Nucleus accumbens (tissue), 56 donors: ENCODE measurements at regions not wholly inside any gene's neighbourhood (a gene's known extent, or its start where the extent isn't known, plus 50 kb on each side); places are given as distances from the start of the nearest gene placed in this dataset.
"Not testable (repeated sequence)": the region's sequence is repeated elsewhere in the genome, so short reads cannot be mapped to it uniquely, and the experiment has no call there.

ENCODE experiments used
- DNase-seq, 56 donors: peaks; one replicate each; lab custom pipeline; 2025; lab: John Stamatoyannopoulos, UW

DNA sequence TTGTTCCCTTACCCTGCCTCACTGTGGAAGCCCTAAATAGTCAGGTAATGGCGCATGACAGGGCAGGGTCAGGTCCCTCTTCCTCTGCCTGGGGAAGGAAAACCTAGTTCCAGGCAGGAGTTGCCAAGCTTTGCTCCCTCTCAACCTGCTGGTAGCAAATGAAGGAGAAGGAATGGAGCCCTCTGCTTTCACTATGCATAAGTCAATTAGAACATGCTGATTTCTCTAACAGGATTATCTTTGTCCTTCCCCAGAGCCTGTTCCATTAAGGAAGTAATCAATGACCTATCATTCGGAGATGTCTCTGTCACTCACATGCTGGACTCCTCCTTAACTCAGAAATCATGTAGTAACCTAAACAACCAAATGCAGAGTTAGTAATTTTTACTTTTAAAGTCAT is 161.8 kb upstream of the NFIA start:
- no peak for DNase-seq

- DNase-seq, result no peak
Observed at GRCh38 chr1:60918867-60919266, 163.5 kb upstream of the NFIA start.

DNA sequence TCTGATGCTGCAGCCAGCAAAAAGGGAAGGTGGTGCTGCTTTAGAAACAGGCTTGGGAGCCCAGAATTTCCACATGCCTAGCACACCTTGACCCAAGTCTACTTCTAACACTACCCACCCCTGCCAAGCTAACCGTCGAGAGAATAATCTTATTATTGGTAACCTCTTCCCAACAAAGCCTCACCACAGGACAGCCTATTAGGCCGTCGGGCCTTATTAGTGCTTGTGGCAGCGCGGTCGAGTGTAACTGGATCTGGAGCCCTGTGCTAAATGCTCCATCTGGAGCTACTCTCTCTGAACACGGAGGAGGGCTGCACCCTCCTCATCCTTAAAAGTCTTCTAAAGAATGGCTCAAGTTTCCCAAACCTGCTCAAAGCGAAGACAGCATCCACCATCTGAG is 165.5 kb upstream of the NFIA start:
- DNase-seq, result no peak

GRCh38 chr1:60916199-60916598 is 166.2 kb upstream of the NFIA start:
- no peak for DNase-seq

DNA sequence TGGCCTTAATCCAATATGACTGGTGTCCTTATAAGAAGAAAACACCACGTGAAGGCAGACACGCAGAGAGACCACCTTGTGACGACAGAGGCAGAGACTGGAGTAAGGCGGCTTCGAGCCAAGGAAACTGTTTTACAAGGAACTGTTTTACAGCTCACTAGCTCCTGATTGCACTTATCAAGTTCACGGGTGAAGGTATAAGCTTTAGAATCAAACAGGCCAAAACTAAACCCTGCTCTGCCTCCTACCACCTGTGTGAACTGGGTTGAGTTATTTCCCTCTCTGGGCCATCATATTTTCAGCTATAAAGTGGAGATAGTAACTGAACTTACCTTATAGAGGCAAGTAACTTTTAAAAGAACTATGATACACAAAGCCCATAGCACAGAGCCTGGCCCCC is 166.9 kb upstream of the NFIA start:
- DNase-seq, result no peak

DNA sequence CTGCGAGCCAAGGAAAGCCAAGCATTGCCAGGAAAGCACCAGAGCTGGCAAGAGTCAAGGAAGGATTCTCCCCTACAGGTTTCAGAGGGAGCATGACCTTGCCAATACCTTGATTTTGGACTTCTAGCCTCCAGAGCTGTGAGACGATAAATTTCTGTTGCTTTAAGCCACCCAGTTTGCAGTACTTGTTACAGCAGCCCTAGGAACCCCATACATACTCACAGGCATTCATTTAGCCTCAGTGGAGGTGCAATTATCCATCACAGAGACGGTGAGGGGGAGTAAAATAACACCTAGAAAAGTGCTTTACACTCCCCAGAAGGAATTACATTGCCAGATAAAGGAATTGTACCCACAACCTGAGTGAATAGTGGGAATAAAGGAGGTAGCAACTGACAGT is 167.4 kb upstream of the NFIA start:
- DNase-seq, result no peak

DNA sequence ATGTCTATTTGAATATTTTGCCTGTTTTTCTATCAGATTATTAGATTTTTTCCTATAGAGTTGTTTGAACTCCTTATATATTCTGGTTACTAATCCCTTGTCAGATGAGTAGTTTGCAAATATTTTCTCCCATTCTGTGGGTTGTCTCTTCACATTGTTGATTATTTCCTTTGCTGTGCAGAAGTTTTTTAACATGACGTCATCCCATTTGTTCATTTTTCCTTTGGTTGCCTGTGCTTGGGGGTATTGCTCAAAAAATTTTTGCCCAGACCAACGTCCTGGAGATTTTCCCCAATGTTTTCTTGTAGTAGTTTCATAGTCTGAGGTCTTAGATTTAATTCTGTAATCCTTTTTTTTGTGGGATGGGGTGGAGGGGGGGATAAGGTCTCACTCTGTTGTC is 168.7 kb upstream of the NFIA start:
- not testable (repeated sequence) for DNase-seq

- no peak for DNase-seq
Observed at GRCh38 chr1:60913039-60913438, 169.3 kb upstream of the NFIA start.

GRCh38 chr1:60911966-60912697 is 170.2 kb upstream of the NFIA start:
- DNase-seq, result peak in 8 of 56 donors; percentile 1 to 26 (median 10)

- DNase-seq, result no peak
Observed at GRCh38 chr1:60908159-60908558, 174.2 kb upstream of the NFIA start.

- DNase-seq, result no peak
Observed at GRCh38 chr1:60906526-60906925, 175.8 kb upstream of the NFIA start.

GRCh38 chr1:60906039-60906438 is 176.3 kb upstream of the NFIA start:
- no peak for DNase-seq

- peak in 35 of 56 donors; percentile 8 to 63 (median 35) for DNase-seq
Observed at GRCh38 chr1:60904099-60904851, 178.1 kb upstream of the NFIA start.

- peak in 32 of 56 donors; percentile 4 to 54 (median 26) for DNase-seq
Observed at GRCh38 chr1:60903591-60903990, 178.8 kb upstream of the NFIA start.

GRCh38 chr1:60899464-60899863 is 182.9 kb upstream of the NFIA start:
- no peak for DNase-seq

GRCh38 chr1:60898987-60899386 is 183.4 kb upstream of the NFIA start:
- no peak for DNase-seq

DNA sequence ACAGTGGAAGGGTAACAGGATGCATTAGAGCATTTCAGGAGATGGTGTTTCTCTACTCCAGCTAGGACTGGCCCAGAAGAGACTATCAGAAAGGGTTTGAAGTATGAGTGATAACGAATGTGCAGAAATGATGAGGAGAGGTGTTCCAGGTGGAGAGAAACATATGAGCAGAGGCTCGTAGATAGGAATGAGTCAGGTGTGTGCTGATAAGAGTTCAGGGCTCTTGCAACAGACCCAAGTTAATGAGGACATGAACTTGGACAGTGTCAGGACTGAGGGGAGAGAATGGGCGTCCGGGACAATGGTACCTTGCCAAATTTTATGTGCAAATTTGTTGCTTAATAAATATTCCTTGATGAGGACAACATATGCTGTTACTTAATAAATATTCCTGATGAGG is 183.9 kb upstream of the NFIA start:
- no peak for DNase-seq

GRCh38 chr1:60896701-60897363 is 185.5 kb upstream of the NFIA start:
- DNase-seq, result peak in 3 of 56 donors; percentile 6 to 14 (median 9)

GRCh38 chr1:60895701-60896100 is 186.7 kb upstream of the NFIA start:
- DNase-seq, result no peak

GRCh38 chr1:60895252-60895651 is 187.1 kb upstream of the NFIA start:
- DNase-seq, result no peak

DNA sequence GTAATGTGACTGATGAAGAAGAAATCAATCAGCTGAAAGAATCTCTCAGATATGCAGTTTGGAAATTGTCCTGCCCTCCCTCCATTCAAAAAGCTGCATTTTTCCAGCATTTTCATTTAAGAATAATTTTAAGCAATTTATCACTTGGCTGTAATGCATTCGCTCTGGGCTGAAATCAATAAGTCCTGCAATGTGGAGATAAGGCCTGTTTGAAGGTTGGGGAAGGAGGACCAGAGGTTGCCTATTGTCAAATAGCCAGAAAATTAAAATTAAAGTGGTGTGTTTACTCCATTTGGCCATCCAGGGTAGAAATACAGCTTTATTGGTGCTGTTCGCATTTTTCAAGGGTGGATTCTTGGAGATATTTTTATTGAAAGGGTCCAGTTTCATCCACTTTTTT is 187.6 kb upstream of the NFIA start:
- DNase-seq, result no peak

DNA sequence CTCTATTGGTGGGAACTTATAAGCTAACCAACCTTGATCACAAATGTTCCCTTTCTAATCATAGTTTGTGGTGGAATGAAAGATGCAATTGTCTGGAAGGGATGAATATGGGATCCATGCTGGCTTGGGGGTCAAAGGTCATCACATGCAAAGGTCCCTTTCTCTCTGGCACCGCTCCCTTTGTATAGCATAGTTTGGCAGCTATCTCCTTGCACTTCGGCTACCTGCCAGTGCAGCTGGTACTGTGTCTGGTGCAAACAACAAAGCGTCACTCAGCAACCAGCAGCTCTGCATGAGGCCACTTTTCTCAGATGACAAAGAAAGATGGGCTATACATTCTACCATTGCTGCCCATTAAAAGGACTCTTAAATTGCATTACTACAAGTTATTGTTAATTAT is 188.2 kb upstream of the NFIA start:
- DNase-seq, result peak in 2 of 56 donors; percentile 4 to 30
